ENCODE measurements at regions not wholly inside any gene's neighbourhood (a gene's known extent, or its start where the extent isn't known, plus 50 kb on each side); places are given as distances from the start of the nearest gene placed in this dataset.
"Not testable (repeated sequence)": the region's sequence is repeated elsewhere in the genome, so short reads cannot be mapped to it uniquely, and the experiment has no call there.

- TF ChIP-seq, protein P1, sequence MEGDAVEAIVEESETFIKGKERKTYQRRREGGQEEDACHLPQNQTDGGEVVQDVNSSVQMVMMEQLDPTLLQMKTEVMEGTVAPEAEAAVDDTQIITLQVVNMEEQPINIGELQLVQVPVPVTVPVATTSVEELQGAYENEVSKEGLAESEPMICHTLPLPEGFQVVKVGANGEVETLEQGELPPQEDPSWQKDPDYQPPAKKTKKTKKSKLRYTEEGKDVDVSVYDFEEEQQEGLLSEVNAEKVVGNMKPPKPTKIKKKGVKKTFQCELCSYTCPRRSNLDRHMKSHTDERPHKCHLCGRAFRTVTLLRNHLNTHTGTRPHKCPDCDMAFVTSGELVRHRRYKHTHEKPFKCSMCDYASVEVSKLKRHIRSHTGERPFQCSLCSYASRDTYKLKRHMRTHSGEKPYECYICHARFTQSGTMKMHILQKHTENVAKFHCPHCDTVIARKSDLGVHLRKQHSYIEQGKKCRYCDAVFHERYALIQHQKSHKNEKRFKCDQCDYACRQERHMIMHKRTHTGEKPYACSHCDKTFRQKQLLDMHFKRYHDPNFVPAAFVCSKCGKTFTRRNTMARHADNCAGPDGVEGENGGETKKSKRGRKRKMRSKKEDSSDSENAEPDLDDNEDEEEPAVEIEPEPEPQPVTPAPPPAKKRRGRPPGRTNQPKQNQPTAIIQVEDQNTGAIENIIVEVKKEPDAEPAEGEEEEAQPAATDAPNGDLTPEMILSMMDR (IDR thresholded peaks at IDR 0.05; ENCODE audit: low read depth, low read length), result no peak
- no peaks in the 10 kb centered on the region for H3K36me3 ChIP-seq
- H3K27me3 ChIP-seq, result no peaks in the 10 kb centered on the region
- H3K4me3 ChIP-seq, result no peak overlapping the region
- H3K9me3 ChIP-seq (ENCODE audit: low read depth), result no peaks in the 10 kb centered on the region
- H3K4me1 ChIP-seq (ENCODE audit: low read depth), result no peaks in the 10 kb centered on the region
- no peak overlapping the region for H3K27ac ChIP-seq
- DNase-seq (ENCODE audit: low read depth in 1 of 2, low spot score in 1 of 2), result no peak
Observed at GRCh38 chr16:26593700-26594099, 473.0 kb upstream of the C16orf82 start.

DNA sequence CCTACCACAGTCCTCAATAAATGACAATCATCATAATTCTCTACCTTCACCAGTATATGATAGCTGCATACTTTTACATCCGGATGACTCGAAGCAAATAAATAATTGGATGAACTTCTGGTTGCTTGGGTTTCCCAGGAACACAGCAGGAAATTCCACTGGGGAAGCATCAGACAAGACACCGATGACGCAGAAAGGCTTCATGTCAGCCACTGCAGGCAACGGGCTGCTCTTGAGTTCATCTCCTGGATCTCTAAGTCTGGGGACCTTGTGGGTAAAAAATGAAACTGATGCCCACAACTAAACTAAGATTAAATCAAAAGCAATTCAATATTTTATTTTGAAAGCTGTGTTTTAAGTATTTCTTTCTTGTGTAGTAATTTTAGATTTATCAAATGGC lies 472.1 kb upstream of the C16orf82 start:
- H3K4me1 ChIP-seq (ENCODE audit: low read depth), result no peaks in the 10 kb centered on the region

DNA sequence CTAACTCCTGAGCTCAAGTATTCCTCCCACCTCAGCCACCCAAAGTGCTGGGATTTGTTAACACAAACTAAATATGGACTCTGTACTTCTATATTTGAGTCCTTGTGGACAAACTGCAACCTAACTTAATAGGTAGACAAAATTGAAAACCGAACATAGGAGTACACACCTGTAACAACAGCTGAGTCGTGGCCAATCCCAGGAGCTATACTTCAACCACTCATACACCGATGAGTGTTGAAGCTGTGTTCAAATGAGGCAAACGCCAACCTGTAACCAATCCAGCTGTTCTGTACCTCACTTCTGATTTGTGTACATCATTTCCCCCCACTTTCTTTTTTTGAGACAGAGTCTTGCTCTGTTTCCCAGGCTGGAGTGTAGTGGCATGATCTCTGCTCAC lies 471.5 kb upstream of the C16orf82 start:
- H3K36me3 ChIP-seq, result no peaks in the 10 kb centered on the region
- no peak overlapping the region for H3K4me3 ChIP-seq
- H3K27me3 ChIP-seq, result no peaks in the 10 kb centered on the region
- H3K4me1 ChIP-seq (ENCODE audit: low read depth), result no peaks in the 10 kb centered on the region
- H3K9me3 ChIP-seq (ENCODE audit: low read depth), result no peaks in the 10 kb centered on the region
- H3K27ac ChIP-seq, result no peak overlapping the region
- DNase-seq (ENCODE audit: low read depth in 1 of 2, low spot score in 1 of 2), result no peak
- TF ChIP-seq, protein P1 (IDR thresholded peaks at IDR 0.05; ENCODE audit: low read depth, low read length), result no peak

More for the DNA sequence above, 472.1 kb upstream of the C16orf82 start:
- Histone ChIP-seq H3K4me3 (no peak overlapping the region), H3K36me3 (no peaks in the 10 kb centered on the region), H3K27me3 (no peaks in the 10 kb centered on the region), H3K9me3 (ENCODE audit: low read depth) (no peaks in the 10 kb centered on the region), H3K27ac (no peak overlapping the region)
- TF ChIP-seq, protein P1 (IDR thresholded peaks at IDR 0.05; ENCODE audit: low read depth, low read length), result no peak
- DNase-seq (ENCODE audit: low read depth in 1 of 2, low spot score in 1 of 2), result no peak

GRCh38 chr16:26596033-26596432 lies 470.7 kb upstream of the C16orf82 start:
- not testable (repeated sequence) for H3K27me3 ChIP-seq; H3K36me3 ChIP-seq; H3K4me1 ChIP-seq (ENCODE audit: low read depth); H3K4me3 ChIP-seq; DNase-seq (ENCODE audit: low read depth in 1 of 2, low spot score in 1 of 2); H3K9me3 ChIP-seq (ENCODE audit: low read depth); H3K27ac ChIP-seq

- no peak overlapping the region for H3K27ac ChIP-seq
Observed at GRCh38 chr16:26598061-26598460, 468.7 kb upstream of the C16orf82 start.

DNA sequence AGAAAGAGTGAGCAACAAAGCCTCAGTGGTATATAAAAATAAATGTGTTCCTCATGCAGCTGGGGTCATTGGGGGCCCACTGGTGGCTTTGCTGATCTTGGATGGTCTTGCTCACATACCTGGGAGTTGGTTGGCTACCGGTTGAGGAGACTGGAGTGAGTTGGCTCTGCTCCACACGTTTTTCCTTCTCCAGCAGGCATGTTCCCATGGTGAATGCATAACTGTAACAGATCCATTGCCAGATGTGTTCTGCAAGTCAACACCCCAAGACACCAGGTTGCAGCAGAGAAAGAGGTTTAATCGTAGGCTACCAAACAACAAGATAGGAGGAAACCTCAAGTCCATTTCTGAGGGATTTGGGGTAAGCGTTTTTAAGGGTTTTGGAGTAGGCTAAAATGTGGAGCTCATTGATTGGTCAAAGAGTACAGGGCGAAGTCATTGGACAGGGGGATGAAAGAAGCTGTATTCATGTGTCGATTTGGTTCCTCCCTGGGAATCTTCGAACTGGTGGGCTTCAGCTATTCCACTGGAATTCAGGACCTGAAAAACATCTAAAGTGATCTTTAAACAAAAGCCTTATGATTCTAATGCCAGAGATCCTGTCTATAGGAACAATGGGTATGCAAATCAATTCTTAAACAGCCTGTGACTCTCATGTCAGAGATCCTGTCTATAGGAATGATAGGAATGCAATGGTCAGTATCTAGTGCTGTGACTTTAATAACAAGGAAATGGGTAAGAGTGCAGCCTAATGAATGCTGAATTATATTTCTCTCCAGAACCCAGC lies 467.5 kb upstream of the C16orf82 start:
- no peak overlapping the region for H3K4me3 ChIP-seq
- peaks cover 5% of the 10 kb centered on the region for H3K4me1 ChIP-seq (ENCODE audit: low read depth)
- TF ChIP-seq, protein P1 (IDR thresholded peaks at IDR 0.05; ENCODE audit: low read depth, low read length), result no peak
- H3K27ac ChIP-seq, result no peak overlapping the region
- DNase-seq (ENCODE audit: low read depth in 1 of 2, low spot score in 1 of 2), result no peak
- H3K36me3 ChIP-seq, result no peaks in the 10 kb centered on the region
- H3K27me3 ChIP-seq, result no peaks in the 10 kb centered on the region
- no peaks in the 10 kb centered on the region for H3K9me3 ChIP-seq (ENCODE audit: low read depth)

More at GRCh38 chr16:26598061-26598460, 468.7 kb upstream of the C16orf82 start:
- Histone ChIP-seq H3K9me3 (ENCODE audit: low read depth) (no peaks in the 10 kb centered on the region), H3K36me3 (no peaks in the 10 kb centered on the region), H3K27me3 (no peaks in the 10 kb centered on the region), H3K4me1 (ENCODE audit: low read depth) (peaks cover 5% of the 10 kb centered on the region), H3K4me3 (no peak overlapping the region)
- TF ChIP-seq, protein P1 (IDR thresholded peaks at IDR 0.05; ENCODE audit: low read depth, low read length), result no peak
- no peak for DNase-seq (ENCODE audit: low read depth in 1 of 2, low spot score in 1 of 2)
